ENCODE measurements at regions not wholly inside any gene's neighbourhood (a gene's known extent, or its start where the extent isn't known, plus 50 kb on each side); places are given as distances from the start of the nearest gene placed in this dataset.

GRCh38 chr6:40256831-40257230 lies 322.6 kb upstream of the MOCS1 start:
- TF ChIP-seq CTCF (IDR thresholded peaks at IDR 0.05): no peak
- TF ChIP-seq EP300 (IDR thresholded peaks at IDR 0.05): no peak
- no peak for TF ChIP-seq POLR2AphosphoS5 (IDR thresholded peaks at IDR 0.05)
- no peak for TF ChIP-seq POLR2A (IDR thresholded peaks at IDR 0.05)

Data from sigmoid colon (tissue), 4 donors.